ENCODE measurements at regions not wholly inside any gene's neighbourhood (a gene's known extent, or its start where the extent isn't known, plus 50 kb on each side); places are given as distances from the start of the nearest gene placed in this dataset.

- H3K36me3 ChIP-seq = no peaks in the 10 kb centered on the region
- TF ChIP-seq, protein P1, sequence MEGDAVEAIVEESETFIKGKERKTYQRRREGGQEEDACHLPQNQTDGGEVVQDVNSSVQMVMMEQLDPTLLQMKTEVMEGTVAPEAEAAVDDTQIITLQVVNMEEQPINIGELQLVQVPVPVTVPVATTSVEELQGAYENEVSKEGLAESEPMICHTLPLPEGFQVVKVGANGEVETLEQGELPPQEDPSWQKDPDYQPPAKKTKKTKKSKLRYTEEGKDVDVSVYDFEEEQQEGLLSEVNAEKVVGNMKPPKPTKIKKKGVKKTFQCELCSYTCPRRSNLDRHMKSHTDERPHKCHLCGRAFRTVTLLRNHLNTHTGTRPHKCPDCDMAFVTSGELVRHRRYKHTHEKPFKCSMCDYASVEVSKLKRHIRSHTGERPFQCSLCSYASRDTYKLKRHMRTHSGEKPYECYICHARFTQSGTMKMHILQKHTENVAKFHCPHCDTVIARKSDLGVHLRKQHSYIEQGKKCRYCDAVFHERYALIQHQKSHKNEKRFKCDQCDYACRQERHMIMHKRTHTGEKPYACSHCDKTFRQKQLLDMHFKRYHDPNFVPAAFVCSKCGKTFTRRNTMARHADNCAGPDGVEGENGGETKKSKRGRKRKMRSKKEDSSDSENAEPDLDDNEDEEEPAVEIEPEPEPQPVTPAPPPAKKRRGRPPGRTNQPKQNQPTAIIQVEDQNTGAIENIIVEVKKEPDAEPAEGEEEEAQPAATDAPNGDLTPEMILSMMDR (IDR thresholded peaks at IDR 0.05) = no peak
- DNase-seq = no peak
- H3K9ac ChIP-seq (ENCODE audit: low read depth in 2 of 2, low read length in 2 of 2) = no peak overlapping the region
- no peaks in the 10 kb centered on the region for H3K9me3 ChIP-seq
- no peaks in the 10 kb centered on the region for H3K4me1 ChIP-seq
- intact Hi-C loops (cut with DNase I) = no loop called here
- H3K27ac ChIP-seq = no peak overlapping the region
- H3K4me3 ChIP-seq = no peak overlapping the region
- no peaks in the 10 kb centered on the region for H3K27me3 ChIP-seq
Measured at GRCh38 chr4:149983401-149983800, 94.8 kb upstream of the DCLK2 start.

- intact Hi-C loops (cut with DNase I) = no loop called here
- Histone ChIP-seq H3K4me3 (no peak overlapping the region), H3K4me1 (no peaks in the 10 kb centered on the region), H3K9ac (ENCODE audit: low read depth in 2 of 2, low read length in 2 of 2) (no peak overlapping the region), H3K36me3 (no peaks in the 10 kb centered on the region), H3K9me3 (no peaks in the 10 kb centered on the region), H3K27ac (no peak overlapping the region), H3K27me3 (no peaks in the 10 kb centered on the region)
- DNase-seq = no peak
- TF ChIP-seq, protein P1 (IDR thresholded peaks at IDR 0.05) = no peak
Measured at GRCh38 chr4:149983931-149984330, 94.3 kb upstream of the DCLK2 start.

DNA sequence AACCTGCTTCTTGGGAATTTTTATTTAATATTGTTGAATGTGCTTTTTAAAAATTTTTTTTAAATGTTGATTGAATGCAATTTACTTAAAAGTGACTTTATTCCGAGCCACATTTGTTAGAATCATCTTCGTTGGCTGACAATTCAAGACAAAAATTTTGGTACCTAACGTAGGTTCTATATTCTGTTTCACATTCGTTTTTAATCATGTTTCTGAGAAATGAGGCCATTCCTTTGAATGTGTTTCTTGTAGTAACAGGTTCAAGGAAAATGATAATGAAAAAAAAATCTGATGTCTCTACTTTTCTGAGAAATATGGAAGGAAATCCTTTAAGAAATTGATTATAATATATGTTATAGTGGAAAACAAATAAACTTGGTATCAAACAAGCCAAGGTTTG is 92.3 kb upstream of the DCLK2 start:
- intact Hi-C loops (cut with DNase I) = no loop called here
- Histone ChIP-seq H3K36me3 (no peaks in the 10 kb centered on the region), H3K9me3 (no peaks in the 10 kb centered on the region), H3K4me3 (no peak overlapping the region), H3K27me3 (no peaks in the 10 kb centered on the region), H3K9ac (ENCODE audit: low read depth in 2 of 2, low read length in 2 of 2) (no peak overlapping the region), H3K27ac (no peak overlapping the region), H3K4me1 (no peaks in the 10 kb centered on the region)
- TF ChIP-seq, protein P1 (IDR thresholded peaks at IDR 0.05) = no peak
- DNase-seq = no peak

DNA sequence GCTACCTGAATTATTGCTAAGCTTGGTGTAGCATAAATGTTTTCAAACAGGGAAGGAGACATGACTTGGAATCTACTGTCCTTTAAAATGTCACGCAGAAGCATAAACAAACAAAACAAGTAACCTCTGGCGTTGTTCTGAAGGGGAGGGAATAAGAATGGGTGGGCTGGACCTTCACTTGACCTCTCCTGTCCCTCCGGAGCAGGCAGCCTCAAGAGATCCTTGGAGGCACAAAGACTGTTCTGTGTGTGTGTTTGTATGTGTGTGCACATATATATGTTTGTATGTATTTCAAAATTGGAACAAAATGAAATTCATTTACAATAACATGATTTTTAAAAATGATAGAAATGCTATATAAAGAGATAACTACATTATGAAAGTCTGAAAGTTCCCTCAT is 91.3 kb upstream of the DCLK2 start:
- no peak overlapping the region for H3K27ac ChIP-seq
- intact Hi-C loops (cut with DNase I) = no loop called here
- no peak for DNase-seq
- H3K4me1 ChIP-seq = no peaks in the 10 kb centered on the region
- TF ChIP-seq, protein P1 (IDR thresholded peaks at IDR 0.05) = no peak
- H3K9me3 ChIP-seq = no peaks in the 10 kb centered on the region
- no peak overlapping the region for H3K4me3 ChIP-seq
- no peak overlapping the region for H3K9ac ChIP-seq (ENCODE audit: low read depth in 2 of 2, low read length in 2 of 2)
- H3K36me3 ChIP-seq = no peaks in the 10 kb centered on the region
- no peaks in the 10 kb centered on the region for H3K27me3 ChIP-seq

- Histone ChIP-seq H3K36me3 (no peaks in the 10 kb centered on the region), H3K4me1 (no peaks in the 10 kb centered on the region), H3K9ac (ENCODE audit: low read depth in 2 of 2, low read length in 2 of 2) (no peak overlapping the region), H3K27ac (no peak overlapping the region), H3K4me3 (no peak overlapping the region), H3K9me3 (no peaks in the 10 kb centered on the region), H3K27me3 (no peaks in the 10 kb centered on the region)
- DNase-seq = no peak
- intact Hi-C loops (cut with DNase I) = no loop called here
- TF ChIP-seq, protein P1 (IDR thresholded peaks at IDR 0.05) = no peak
Measured at GRCh38 chr4:149987330-149988086, 90.7 kb upstream of the DCLK2 start.
